Loucy (cell line): ENCODE measurements at regions not wholly inside any gene's neighbourhood (a gene's known extent, or its start where the extent isn't known, plus 50 kb on each side); places are given as distances from the start of the nearest gene placed in this dataset.

Experiments used
- H2AFZ ChIP-seq: fragments of 200-600 bp; sonication (generic); 2 replicates; pipeline ENCODE4 v1.6.0; 2016; ENCODE audit warnings: antibody characterized with exemption, mild to moderate bottlenecking, low read length, moderate library complexity
- H3F3A ChIP-seq: fragments of 200-600 bp; 2 replicates; pipeline ENCODE4 v1.6.0; 2016; ENCODE audit warnings: antibody characterized with exemption, low read depth, mild to moderate bottlenecking
- H3K27me3 ChIP-seq: fragments of 200-600 bp; sonication (generic); 2 replicates; pipeline ENCODE4 v1.6.1; 2014; ENCODE audit warnings: low read length, mild to moderate bottlenecking; ENCODE audit not compliant: insufficient read depth, poor library complexity, severe bottlenecking
- H3K36me3 ChIP-seq: fragments of 200-600 bp; sonication (generic); 2 replicates; pipeline ENCODE4 v1.6.1; 2016; ENCODE audit warnings: low read length; ENCODE audit not compliant: insufficient read depth
- H3K4me1 ChIP-seq: fragments of 200-600 bp; sonication (generic); 2 replicates; pipeline ENCODE4 v1.5.1; 2014; ENCODE audit warnings: low read length, mild to moderate bottlenecking; ENCODE audit not compliant: insufficient read depth, poor library complexity, severe bottlenecking
- H3K4me2 ChIP-seq: fragments of 200-600 bp; sonication (generic); 2 replicates; pipeline ENCODE4 v1.6.0; 2014; ENCODE audit warnings: antibody characterized with exemption, low read length, low read depth, mild to moderate bottlenecking; ENCODE audit not compliant: poor library complexity, severe bottlenecking
- H3K4me3 ChIP-seq: fragments of 200-600 bp; sonication (generic); 2 replicates; pipeline ENCODE4 v1.5.1; 2014; ENCODE audit warnings: low read length, mild to moderate bottlenecking, mixed read lengths; ENCODE audit not compliant: poor library complexity, severe bottlenecking
- H3K79me2 ChIP-seq: fragments of 200-600 bp; sonication (generic); 2 replicates; pipeline ENCODE4 v1.6.1; 2014; ENCODE audit warnings: low read length; ENCODE audit not compliant: insufficient read depth
- H3K9ac ChIP-seq: fragments of 200-600 bp; sonication (generic); 2 replicates; pipeline ENCODE4 v1.6.0; 2014; ENCODE audit warnings: mild to moderate bottlenecking, low read depth, low read length, moderate library complexity; ENCODE audit not compliant: poor library complexity, severe bottlenecking
- H3K9me2 ChIP-seq: fragments of 200-600 bp; sonication (generic); replicated peaks from 2 replicates; pipeline ENCODE4 v1.6.1; 2016; ENCODE audit warnings: low read depth, low read length, mixed read lengths
- H3K9me3 ChIP-seq: fragments of 200-600 bp; sonication (generic); 2 replicates; pipeline ENCODE4 v1.6.1; 2014; ENCODE audit warnings: mild to moderate bottlenecking, antibody characterized with exemption, low read length, low read depth; ENCODE audit not compliant: insufficient read depth
- H4K20me1 ChIP-seq: fragments of 200-600 bp; sonication (generic); 2 replicates; pipeline ENCODE4 v1.6.0; 2014; ENCODE audit warnings: antibody characterized with exemption, low read length, mild to moderate bottlenecking; ENCODE audit not compliant: insufficient read depth, poor library complexity, severe bottlenecking
- EZH2phosphoT487 ChIP-seq: fragments of 200-600 bp; IDR thresholded peaks from 2 replicates; pipeline ENCODE4 v1.6.1; 2018; ENCODE audit warnings: antibody characterized with exemption, mild to moderate bottlenecking, moderate library complexity, borderline replicate concordance
- TF ChIP-seq, protein P1 (sequence below): fragments of 200-600 bp; sonication (generic); conservative IDR thresholded peaks from 2 replicates; pipeline ENCODE4 v1.5.1; 2014; ENCODE audit warnings: mild to moderate bottlenecking, antibody characterized with exemption, low read length

DNA sequence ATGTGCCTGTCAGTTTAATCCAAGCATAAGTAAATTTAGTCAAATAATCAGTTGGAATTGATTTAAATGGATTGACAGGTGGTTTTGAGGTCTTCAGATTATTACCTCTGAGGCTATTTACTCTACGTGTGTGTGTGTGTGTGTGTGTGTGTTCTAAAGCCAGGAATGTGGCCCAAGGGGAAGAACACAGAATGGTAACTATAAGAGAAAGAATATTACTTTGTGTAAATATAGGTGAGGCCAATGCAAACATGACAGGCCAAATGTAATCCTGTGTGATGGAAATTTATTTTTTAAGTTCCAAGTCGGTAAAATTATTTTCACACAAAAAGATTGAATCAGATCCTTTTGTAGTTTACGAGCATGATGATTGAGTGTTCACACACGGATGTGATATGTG lies 390.0 kb downstream of the PLK2 start:
- TF ChIP-seq, protein P1, sequence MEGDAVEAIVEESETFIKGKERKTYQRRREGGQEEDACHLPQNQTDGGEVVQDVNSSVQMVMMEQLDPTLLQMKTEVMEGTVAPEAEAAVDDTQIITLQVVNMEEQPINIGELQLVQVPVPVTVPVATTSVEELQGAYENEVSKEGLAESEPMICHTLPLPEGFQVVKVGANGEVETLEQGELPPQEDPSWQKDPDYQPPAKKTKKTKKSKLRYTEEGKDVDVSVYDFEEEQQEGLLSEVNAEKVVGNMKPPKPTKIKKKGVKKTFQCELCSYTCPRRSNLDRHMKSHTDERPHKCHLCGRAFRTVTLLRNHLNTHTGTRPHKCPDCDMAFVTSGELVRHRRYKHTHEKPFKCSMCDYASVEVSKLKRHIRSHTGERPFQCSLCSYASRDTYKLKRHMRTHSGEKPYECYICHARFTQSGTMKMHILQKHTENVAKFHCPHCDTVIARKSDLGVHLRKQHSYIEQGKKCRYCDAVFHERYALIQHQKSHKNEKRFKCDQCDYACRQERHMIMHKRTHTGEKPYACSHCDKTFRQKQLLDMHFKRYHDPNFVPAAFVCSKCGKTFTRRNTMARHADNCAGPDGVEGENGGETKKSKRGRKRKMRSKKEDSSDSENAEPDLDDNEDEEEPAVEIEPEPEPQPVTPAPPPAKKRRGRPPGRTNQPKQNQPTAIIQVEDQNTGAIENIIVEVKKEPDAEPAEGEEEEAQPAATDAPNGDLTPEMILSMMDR, result no peak
- TF ChIP-seq EZH2phosphoT487, result no peak
- Histone ChIP-seq H4K20me1 (no peaks in the 10 kb centered on the region), H3K4me3 (no peak overlapping the region), H3K9me2 (no peaks in the 10 kb centered on the region), H3K79me2 (no peaks in the 10 kb centered on the region), H3F3A (no peaks in the 10 kb centered on the region), H3K9ac (no peak overlapping the region), H3K4me2 (no peak overlapping the region), H3K36me3 (no peaks in the 10 kb centered on the region), H3K4me1 (peaks cover 23% of the 10 kb centered on the region), H3K27me3 (no peaks in the 10 kb centered on the region), H2AFZ (no peak overlapping the region), H3K9me3 (no peaks in the 10 kb centered on the region)

DNA sequence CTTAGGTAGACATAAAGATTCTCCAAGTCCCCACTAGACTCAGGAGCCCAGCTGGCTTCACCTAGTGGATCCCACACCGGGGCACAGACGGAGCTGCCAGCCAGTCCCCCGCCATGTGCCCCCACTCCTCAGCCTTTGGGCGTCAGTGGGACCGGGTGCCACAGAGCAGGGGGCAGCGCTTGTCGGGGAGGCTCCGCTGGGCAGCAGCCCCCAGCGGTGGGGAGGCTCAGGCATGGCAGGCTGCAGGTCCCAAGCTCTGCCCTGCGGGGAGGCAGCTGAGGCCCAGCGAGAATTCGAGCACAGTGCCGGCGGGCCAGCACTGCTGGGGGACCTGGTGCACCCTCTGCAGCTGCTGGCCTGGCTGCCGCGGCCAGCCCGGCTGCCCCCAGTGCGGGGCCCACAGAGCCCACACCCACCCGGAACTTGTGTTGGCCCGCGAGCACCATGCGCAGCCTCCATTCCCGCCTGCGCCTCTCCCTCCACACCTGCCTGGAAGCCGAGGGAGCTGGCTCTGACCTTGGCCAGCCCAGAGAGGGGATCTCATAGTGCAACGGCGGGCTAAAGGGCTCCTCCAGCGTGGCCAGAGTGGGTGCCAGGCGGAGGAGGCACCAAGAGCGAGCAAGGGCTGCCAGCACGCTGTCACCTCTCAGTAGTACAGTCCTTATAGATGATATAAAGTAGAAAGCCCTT lies 390.7 kb downstream of the PLK2 start:
- Histone ChIP-seq H2AFZ (no peak overlapping the region), H3K4me1 (peaks cover 23% of the 10 kb centered on the region), H3K9ac (no peak overlapping the region), H3K9me3 (no peaks in the 10 kb centered on the region), H3K9me2 (no peaks in the 10 kb centered on the region), H3K79me2 (no peaks in the 10 kb centered on the region), H3F3A (no peaks in the 10 kb centered on the region), H3K36me3 (no peaks in the 10 kb centered on the region), H4K20me1 (no peaks in the 10 kb centered on the region), H3K4me2 (no peak overlapping the region), H3K4me3 (no peak overlapping the region), H3K27me3 (no peaks in the 10 kb centered on the region)
- TF ChIP-seq EZH2phosphoT487, result no peak
- TF ChIP-seq, protein P1, result no peak

DNA sequence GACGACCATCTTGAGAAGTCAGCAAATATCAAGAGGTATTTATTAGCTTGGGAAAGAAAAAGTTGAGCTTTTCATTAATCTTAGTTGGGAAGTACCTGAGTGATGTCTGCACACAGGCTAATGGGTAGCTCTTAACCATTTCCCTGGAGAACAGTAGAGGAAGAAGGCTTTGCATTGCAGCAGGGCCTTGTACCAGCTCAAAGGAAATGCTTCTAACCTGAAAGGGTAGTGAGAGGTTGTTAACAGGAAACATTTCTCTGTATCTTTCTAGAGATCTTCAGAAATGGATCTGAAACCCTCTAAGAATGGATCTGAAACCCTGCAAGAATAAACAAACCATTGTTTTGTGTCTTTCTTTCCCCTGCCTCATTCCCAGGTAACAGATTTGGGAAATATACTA lies 393.3 kb downstream of the PLK2 start:
- Histone ChIP-seq H4K20me1 (no peaks in the 10 kb centered on the region), H3K4me2 (peak overlapping the region; percentile 62), H2AFZ (no peak overlapping the region)

More for the DNA sequence above, 393.3 kb downstream of the PLK2 start:
- Histone ChIP-seq H3K9me3 (no peaks in the 10 kb centered on the region), H3K79me2 (no peaks in the 10 kb centered on the region), H3K4me3 (peak overlapping the region; percentile 18), H3K9ac (no peak overlapping the region), H3K27me3 (no peaks in the 10 kb centered on the region), H3F3A (no peaks in the 10 kb centered on the region), H3K9me2 (no peaks in the 10 kb centered on the region), H3K36me3 (no peaks in the 10 kb centered on the region), H3K4me1 (peaks cover 17% of the 10 kb centered on the region)
- TF ChIP-seq, protein P1, result no peak
- TF ChIP-seq EZH2phosphoT487, result no peak
